Smooth muscle cell (in vitro differentiated cells): ENCODE measurements at regions not wholly inside any gene's neighbourhood (a gene's known extent, or its start where the extent isn't known, plus 50 kb on each side); places are given as distances from the start of the nearest gene placed in this dataset.
"Not testable (repeated sequence)": the region's sequence is repeated elsewhere in the genome, so short reads cannot be mapped to it uniquely, and the experiment has no call there.

Source experiments
- DNase-seq: peaks from one replicate; lab custom pipeline; 2025; ENCODE audit not compliant: unreplicated experiment; lab: John Stamatoyannopoulos, UW
- H2AFZ ChIP-seq: fragments of 200-600 bp; sonication (generic); 2 replicates; pipeline ENCODE4 v1.6.0; 2016; ENCODE audit warnings: antibody characterized with exemption, low read depth, mild to moderate bottlenecking
- H3F3A ChIP-seq: fragments of 200-600 bp; sonication (generic); 2 replicates; pipeline ENCODE4 v1.6.0; 2017; ENCODE audit warnings: antibody characterized with exemption, low read depth
- H3K27ac ChIP-seq: fragments of 200-600 bp; sonication (generic); 2 replicates; pipeline ENCODE4 v1.5.1; 2016; ENCODE audit warnings: low read depth, mild to moderate bottlenecking
- H3K27me3 ChIP-seq: fragments of 200-600 bp; sonication (generic); 2 replicates; pipeline ENCODE4 v1.6.1; 2016; ENCODE audit warnings: low read depth, mild to moderate bottlenecking
- H3K36me3 ChIP-seq: fragments of 200-600 bp; sonication (generic); 2 replicates; pipeline ENCODE4 v1.5.1; 2016; ENCODE audit warnings: low read depth
- H3K4me1 ChIP-seq: fragments of 200-600 bp; sonication (generic); 2 replicates; pipeline ENCODE4 v1.5.1; 2016; ENCODE audit warnings: low read depth
- H3K4me2 ChIP-seq: fragments of 200-600 bp; sonication (generic); 2 replicates; pipeline ENCODE4 v1.6.0; 2016; ENCODE audit warnings: mild to moderate bottlenecking
- H3K4me3 ChIP-seq: fragments of 200-600 bp; sonication (generic); 2 replicates; pipeline ENCODE4 v1.5.1; 2016; ENCODE audit warnings: mild to moderate bottlenecking
- H3K79me2 ChIP-seq: fragments of 200-600 bp; sonication (generic); 2 replicates; pipeline ENCODE4 v1.6.0; 2016; ENCODE audit warnings: low read depth, mild to moderate bottlenecking
- H3K9ac ChIP-seq: fragments of 200-600 bp; sonication (generic); 2 replicates; pipeline ENCODE4 v1.6.0; 2016; ENCODE audit warnings: low read depth
- H3K9me3 ChIP-seq: fragments of 200-600 bp; sonication (generic); replicated peaks from 2 replicates; pipeline ENCODE4 v1.5.1; 2016; ENCODE audit warnings: low read depth
- H4K20me1 ChIP-seq: fragments of 200-600 bp; sonication (generic); 2 replicates; pipeline ENCODE4 v1.6.0; 2016; ENCODE audit warnings: low read depth
- WGBS: methylation state at CpG from one replicate; pipeline ENCODE4 v1.1.7; 2016; ENCODE audit warnings: low lambda C conversion rate; 5-methylcytosine and 5-hydroxymethylcytosine counted together
- TF ChIP-seq, protein P1 (sequence below): fragments of 200-600 bp; sonication (generic); IDR thresholded peaks from 2 replicates; pipeline ENCODE4 v1.5.1; 2017; ENCODE audit warnings: borderline replicate concordance, mild to moderate bottlenecking, antibody characterized with exemption; ENCODE audit not compliant: insufficient read depth, poor library complexity, severe bottlenecking

GRCh38 chrX:4570151-4570550 lies 856.7 kb upstream of the PRKX start:
- no peak overlapping the region for H3K4me2 ChIP-seq
- no peaks in the 10 kb centered on the region for H3K9me3 ChIP-seq
- no peaks in the 10 kb centered on the region for H3K27me3 ChIP-seq
- no peaks in the 10 kb centered on the region for H3F3A ChIP-seq
- TF ChIP-seq, protein P1, sequence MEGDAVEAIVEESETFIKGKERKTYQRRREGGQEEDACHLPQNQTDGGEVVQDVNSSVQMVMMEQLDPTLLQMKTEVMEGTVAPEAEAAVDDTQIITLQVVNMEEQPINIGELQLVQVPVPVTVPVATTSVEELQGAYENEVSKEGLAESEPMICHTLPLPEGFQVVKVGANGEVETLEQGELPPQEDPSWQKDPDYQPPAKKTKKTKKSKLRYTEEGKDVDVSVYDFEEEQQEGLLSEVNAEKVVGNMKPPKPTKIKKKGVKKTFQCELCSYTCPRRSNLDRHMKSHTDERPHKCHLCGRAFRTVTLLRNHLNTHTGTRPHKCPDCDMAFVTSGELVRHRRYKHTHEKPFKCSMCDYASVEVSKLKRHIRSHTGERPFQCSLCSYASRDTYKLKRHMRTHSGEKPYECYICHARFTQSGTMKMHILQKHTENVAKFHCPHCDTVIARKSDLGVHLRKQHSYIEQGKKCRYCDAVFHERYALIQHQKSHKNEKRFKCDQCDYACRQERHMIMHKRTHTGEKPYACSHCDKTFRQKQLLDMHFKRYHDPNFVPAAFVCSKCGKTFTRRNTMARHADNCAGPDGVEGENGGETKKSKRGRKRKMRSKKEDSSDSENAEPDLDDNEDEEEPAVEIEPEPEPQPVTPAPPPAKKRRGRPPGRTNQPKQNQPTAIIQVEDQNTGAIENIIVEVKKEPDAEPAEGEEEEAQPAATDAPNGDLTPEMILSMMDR = no peak
- no peak overlapping the region for H3K4me3 ChIP-seq
- no peak overlapping the region for H2AFZ ChIP-seq
- H4K20me1 ChIP-seq = no peaks in the 10 kb centered on the region
- no peaks in the 10 kb centered on the region for H3K79me2 ChIP-seq
- no peak overlapping the region for H3K9ac ChIP-seq
- 69% methylated on average over 1 of the region's 1 CpG for WGBS
- H3K4me1 ChIP-seq = peaks cover 4% of the 10 kb centered on the region
- no peak overlapping the region for H3K27ac ChIP-seq
- H3K36me3 ChIP-seq = no peaks in the 10 kb centered on the region
- DNase-seq = no peak

DNA sequence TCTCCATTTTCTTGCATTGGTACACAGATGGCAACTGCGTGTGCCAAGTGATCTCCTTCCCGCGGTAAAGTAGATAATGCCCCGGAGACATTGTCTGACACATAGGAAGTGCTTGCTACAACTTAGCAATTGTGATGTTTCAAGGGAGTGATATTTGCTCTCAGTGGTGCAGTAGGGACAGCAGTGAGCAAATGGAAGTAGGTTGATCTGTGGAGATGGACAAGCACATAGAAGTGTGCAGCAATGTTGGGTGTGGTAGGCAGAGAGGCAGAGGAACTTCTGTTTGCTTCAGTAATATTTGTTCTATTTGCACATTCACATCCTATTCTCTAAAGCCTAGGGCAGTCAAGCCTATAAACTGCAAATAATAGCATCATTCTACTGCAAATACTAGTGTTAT lies 846.7 kb upstream of the PRKX start:
- H3K4me1 ChIP-seq = no peaks in the 10 kb centered on the region
- no peaks in the 10 kb centered on the region for H3K27me3 ChIP-seq
- no peak overlapping the region for H3K27ac ChIP-seq
- H3K9ac ChIP-seq = no peak overlapping the region
- H3K4me2 ChIP-seq = no peak overlapping the region
- DNase-seq = no peak
- H3K9me3 ChIP-seq = no peaks in the 10 kb centered on the region
- WGBS = 95% methylated on average over 4 of the region's 4 CpGs
- no peaks in the 10 kb centered on the region for H4K20me1 ChIP-seq
- no peaks in the 10 kb centered on the region for H3K36me3 ChIP-seq
- no peaks in the 10 kb centered on the region for H3F3A ChIP-seq
- H3K4me3 ChIP-seq = no peak overlapping the region
- no peaks in the 10 kb centered on the region for H3K79me2 ChIP-seq
- no peak overlapping the region for H2AFZ ChIP-seq
- TF ChIP-seq, protein P1 = no peak

DNA sequence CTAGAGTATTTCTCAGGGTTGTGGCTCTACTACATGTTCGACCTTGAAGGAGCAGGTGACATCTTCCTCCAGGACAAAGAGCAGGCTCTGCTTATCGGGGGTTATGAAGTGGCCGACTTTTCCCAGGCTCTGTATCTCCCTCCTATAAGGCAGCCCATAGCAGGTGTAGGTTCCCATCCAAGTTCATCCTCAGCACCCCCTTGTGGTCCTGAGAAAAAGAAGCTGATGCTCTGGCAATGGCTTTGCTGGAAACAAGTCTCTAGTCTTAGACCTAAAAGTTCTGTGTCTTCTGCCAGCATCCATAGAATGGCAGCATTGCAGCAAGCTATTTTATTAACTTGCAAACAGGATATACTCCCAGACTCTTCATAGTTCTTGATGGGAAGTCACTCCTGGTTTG lies 836.6 kb upstream of the PRKX start:
- Histone ChIP-seq H2AFZ (no peak overlapping the region), H3K79me2 (no peaks in the 10 kb centered on the region), H3K27ac (no peak overlapping the region), H3K4me2 (no peak overlapping the region), H3K9me3 (no peaks in the 10 kb centered on the region), H3K9ac (no peak overlapping the region), H3K4me3 (no peak overlapping the region), H3F3A (no peaks in the 10 kb centered on the region), H3K36me3 (no peaks in the 10 kb centered on the region), H3K4me1 (no peaks in the 10 kb centered on the region), H3K27me3 (no peaks in the 10 kb centered on the region), H4K20me1 (no peaks in the 10 kb centered on the region)
- DNase-seq = no peak
- TF ChIP-seq, protein P1 = peak; percentile 14
- 77% methylated on average over 3 of the region's 3 CpGs for WGBS

DNA sequence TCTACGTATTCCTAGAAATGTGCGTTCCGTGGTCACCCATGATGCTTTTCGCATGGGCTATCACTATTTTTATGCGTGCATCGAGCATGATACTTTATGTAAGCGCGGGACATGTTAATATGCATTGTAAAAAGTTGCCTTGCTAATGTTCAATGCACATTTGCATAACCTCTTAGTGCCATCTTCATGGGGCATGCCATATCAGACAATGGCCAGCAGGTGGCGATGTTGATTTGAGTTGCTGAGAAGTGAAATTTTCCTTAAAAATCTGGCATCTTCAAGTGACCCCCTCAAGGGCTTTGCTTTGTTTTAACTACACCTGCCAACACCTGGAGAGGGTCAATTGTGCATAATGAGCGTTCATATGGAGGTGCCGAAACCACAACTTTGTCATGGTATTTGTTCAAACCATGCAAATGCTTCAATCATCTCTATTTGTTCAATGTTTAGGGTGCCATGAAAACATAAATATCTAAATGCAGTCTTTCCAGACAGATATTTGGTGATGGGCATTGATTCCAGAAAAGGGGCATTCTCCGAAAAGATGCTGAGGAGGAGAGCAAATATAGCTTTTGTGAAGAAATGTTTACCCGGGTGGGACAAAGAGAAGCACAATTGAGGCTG lies 833.9 kb upstream of the PRKX start:
- H3K4me3 ChIP-seq = no peak overlapping the region
- no peak overlapping the region for H3K9ac ChIP-seq
- no peaks in the 10 kb centered on the region for H4K20me1 ChIP-seq
- no peaks in the 10 kb centered on the region for H3K4me1 ChIP-seq
- no peaks in the 10 kb centered on the region for H3K27me3 ChIP-seq
- H3K27ac ChIP-seq = no peak overlapping the region
- no peak overlapping the region for H2AFZ ChIP-seq
- TF ChIP-seq, protein P1 = peak; percentile 92
- no peaks in the 10 kb centered on the region for H3K79me2 ChIP-seq
- no peaks in the 10 kb centered on the region for H3K36me3 ChIP-seq
- H3F3A ChIP-seq = no peaks in the 10 kb centered on the region
- peak; percentile 3 for DNase-seq
- no peak overlapping the region for H3K4me2 ChIP-seq
- no peaks in the 10 kb centered on the region for H3K9me3 ChIP-seq
- 43% methylated on average over 13 of the region's 13 CpGs for WGBS

DNA sequence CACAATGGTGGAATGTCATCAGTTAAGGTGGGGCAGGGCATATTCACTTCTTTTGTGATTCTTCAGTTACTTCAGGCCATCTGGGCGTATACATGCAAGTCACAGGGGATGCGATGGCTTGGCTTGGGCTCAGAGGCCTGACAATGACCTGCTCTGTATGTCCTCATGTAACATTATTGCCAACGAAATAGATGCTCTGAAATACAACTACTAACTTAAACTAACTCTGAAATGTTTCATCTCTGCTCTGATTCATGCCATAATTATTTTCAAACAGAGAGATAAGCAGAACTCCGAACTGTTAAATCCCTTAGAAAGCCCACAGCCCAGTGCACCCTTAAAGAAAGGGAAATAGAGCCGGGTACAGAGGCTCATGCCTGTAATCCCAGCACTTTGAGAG lies 832.7 kb upstream of the PRKX start:
- not testable (repeated sequence) for H3K9me3 ChIP-seq, H3K36me3 ChIP-seq, H4K20me1 ChIP-seq, H3K4me1 ChIP-seq, H3K27ac ChIP-seq, H3F3A ChIP-seq, H3K79me2 ChIP-seq, H3K4me3 ChIP-seq, DNase-seq, H2AFZ ChIP-seq, H3K4me2 ChIP-seq, H3K9ac ChIP-seq, H3K27me3 ChIP-seq
- WGBS = 65% methylated on average over 5 of the region's 5 CpGs
